NCI-H1417 treated with DMSO at 0.1 percent for 48 hours (cell line): ENCODE measurements at regions not wholly inside any gene's neighbourhood (a gene's known extent, or its start where the extent isn't known, plus 50 kb on each side); places are given as distances from the start of the nearest gene placed in this dataset.

ENCODE experiments used
- DNase-seq: peaks from one replicate; lab custom pipeline; 2025; lab: John Stamatoyannopoulos, UW

DNA sequence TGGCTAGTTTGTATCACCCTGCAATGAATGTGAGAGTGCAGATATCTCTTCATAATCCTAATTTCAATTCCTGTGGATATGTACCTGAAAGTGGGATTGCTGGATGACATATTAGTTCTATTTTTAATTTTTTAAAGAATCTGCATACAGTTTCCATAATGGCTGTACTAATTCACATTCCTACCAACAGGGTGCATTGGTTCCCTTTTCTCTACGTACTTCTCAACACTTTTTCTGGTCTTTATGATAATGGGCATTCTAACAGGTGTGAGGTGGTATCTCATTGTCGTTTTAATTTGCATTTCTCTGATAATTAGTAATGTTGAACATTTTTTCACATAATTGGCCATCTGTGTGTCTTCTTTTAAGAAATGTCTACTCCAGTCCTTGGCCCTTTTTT lies 927.5 kb downstream of the DTWD2 start:
- DNase-seq = no peak

DNA sequence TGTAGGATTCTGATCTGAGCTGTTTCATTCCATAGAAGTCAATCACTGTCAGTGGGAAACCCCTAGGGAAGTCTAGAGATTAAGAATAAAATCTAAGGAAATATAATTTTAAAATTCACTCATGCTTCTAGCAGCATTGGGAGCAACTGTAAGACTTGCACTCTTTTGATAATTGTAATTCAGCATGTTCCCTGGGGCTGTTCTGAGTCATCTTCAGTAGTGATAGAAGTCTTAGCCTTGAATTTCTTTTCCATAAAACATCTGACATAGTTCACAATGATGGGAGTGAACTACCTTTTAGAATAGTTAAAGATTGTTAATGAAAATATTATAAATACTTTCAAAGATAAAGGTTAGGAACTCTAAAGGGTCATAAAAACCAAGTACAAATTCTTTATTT lies 935.8 kb downstream of the DTWD2 start:
- DNase-seq = no peak

DNA sequence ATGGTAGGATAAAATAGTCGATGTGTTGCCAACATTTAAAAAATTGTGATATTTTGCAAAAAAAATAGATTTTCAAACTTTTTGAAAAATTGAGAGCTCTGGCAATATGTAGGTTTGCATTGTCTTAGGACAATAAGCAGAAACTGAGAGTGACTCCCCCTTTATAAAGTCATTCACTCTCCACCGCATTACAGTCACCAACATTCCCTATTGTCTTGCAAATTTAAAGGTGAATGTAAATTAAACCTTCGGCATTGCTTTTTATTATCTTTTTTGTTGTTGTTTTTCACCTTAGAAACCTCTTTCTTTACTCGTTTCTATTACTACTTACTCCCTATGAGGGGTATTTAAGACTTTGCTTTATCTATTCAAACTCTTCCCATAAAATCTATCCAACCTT lies 944.2 kb downstream of the DTWD2 start:
- DNase-seq = no peak

DNA sequence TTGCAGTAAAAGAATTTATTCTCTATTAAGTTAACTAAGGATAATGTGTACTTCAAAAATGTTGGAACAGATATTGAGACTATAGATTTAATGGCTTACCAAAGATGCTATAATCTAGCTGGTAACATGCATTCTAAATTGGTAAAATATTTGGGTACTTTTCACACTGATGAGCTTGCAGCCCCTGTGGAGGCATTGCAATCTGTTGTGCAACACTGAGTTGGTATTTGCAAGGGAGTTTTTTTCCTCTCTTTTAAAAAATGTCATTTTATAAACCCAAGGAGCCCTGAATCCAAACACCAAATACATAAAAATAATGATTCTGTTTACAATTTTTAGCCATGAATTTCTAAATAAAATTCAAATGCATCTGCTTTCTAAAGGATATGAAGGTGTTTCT lies 944.8 kb downstream of the DTWD2 start:
- no peak for DNase-seq

DNA sequence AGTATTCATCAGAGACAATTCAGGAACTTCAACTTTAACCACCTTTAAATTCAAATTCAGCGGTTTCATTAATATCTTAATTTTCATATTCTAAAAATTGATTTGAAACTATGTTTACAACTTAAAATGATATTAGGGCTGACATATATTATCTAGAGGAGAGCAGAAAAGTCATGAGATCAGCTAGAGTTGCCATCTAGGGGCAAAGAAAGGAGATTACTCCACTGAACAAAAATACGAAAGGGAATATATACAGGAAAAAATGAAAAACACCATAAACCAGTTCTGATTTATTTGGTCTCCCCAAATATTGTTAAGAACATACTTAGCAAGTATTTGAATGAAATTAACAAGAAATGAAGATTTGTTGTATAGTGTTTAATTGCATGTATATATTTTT lies 946.3 kb downstream of the DTWD2 start:
- DNase-seq = no peak

DNA sequence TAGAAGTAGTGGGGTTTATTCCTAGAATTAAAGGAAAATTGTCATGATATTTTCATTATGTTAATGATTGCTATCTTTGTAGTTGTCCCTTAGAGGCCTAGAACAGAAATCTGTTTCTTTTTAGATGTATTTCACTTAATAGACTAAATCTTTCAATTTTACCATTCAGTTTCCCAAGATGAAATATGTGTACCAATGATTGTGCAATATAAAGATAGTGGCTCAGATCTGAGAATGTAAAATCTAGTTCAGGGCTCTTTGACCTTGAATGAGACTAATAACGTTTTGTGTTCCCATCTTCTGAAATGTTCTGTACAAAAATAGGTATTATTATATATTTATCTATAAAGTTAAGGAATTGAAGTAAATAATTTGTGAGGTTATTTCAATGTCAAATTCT lies 947.9 kb downstream of the DTWD2 start:
- DNase-seq = no peak

DNA sequence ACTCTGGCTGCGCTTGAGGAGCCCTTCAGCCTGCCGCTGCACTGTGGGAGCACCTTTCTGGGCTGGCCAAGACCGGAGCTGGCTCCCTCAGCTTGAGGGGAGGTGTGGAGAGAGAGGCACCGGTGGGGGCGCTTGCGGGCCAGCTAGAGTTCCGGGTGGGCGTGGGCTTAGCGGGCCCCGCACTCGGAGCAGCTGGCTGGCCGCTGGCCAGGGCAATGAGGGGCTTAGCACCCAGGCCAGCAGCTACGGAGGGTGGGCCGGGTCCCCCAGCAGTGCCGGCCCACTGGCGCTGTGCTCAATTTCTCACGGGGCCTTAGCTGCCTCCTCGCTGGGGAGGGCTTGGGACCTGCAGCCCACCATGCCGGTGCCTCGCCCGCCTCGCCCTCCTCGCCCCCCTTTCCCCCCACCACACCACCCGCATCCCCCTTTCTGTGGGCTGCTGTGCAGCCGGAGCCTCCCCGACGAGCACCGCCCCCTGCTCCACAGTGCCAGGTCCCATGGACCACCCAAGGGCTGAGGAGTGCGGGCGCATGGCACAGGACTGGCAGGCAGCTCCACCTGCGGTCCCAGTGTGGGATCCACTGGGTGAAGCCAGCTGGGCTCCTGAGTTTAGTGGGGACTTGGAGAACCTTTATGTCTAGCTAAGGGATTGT lies 954.5 kb downstream of the DTWD2 start:
- no peak for DNase-seq

DNA sequence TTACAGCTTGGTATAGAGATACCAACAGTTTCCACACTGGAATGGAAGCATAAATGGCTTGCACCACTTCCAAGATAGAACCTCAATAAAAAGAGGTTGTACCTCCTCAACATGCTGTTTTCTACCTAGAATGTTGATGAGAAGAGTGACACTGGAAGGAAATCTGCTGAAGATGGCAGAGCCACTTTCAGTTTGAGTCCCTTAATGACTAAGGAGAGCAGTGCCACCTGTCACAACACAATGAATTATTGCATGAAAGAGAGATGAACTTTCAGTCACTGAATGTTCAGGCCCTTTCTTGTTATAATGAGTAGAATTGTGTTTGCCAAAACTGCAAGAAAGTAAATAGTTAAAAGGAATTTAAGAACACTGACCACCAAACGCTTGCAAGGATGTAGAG lies 958.5 kb downstream of the DTWD2 start:
- no peak for DNase-seq

DNA sequence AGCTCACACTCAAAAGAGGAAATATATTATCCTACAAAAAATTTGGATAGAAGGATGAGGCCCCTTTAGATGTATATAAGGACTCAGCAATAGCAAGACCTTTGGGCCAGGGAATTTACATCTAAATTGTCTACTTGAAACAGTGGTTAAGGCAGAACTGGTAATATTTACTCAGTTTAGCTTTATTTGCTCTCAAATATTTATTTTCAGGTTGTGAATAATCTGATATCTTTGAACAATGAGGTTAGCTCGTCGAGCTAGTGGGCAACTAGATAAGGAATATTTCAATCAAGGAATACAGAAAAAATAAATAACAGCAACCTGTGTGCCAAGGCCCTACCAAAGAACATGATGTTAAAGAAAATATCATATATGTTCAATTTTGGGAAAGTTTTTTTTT lies 966.3 kb downstream of the DTWD2 start:
- DNase-seq = no peak

DNA sequence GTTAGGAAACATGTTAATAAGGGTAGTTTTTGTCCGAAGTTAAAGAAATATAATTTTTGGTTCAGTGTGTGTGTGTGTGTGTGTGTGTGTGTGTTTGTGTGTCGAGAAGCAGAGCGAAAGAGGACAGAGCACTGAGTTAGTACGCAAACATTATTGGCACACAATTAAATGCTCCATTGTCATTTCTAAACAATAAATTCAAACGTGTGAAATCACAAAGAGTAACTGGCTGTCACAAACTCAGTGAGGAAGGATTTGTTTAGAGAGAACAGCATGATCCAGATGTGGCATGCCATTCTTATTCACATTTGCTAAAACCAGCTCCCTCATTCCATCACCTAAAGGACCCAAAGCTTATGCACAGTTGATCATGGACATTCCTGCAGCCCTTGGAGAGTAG lies 970.8 kb downstream of the DTWD2 start:
- no peak for DNase-seq

DNA sequence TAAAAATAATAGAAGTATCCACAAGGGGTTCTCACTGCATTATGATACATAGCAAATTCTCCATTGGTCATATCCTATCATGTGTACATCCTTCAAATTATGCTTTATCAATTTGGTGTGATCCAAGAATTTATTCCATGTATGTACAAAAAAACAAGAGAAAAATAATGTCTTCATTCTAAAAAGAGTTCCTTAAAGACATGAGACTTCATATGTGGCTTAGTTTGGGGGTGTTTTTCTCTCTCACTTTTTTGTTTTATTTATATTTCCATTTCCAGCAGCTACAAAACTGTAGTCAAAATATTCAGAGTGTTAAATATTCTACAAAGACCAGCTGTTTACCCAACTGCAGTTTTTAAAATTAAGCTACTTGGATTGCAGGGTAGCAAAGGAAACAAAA lies 972.0 kb downstream of the DTWD2 start:
- no peak for DNase-seq

DNA sequence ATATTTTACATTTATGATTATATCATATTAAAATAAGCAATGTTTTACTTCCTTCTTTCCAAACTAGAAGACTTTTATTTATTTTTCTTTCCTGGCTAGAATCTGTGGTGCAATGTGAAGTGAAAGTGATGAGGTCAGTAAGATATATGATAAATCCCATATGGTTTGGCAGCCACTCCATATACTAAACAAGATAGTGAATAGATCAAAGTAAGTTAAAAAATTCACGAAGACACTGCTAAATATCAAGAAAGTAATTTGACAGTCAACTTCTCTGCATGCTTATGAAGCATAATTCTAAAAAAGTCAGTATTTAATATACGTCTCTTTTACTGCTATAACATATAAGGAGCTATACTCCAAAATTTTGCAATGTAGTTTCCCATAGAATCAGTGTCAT lies 972.8 kb downstream of the DTWD2 start:
- no peak for DNase-seq

DNA sequence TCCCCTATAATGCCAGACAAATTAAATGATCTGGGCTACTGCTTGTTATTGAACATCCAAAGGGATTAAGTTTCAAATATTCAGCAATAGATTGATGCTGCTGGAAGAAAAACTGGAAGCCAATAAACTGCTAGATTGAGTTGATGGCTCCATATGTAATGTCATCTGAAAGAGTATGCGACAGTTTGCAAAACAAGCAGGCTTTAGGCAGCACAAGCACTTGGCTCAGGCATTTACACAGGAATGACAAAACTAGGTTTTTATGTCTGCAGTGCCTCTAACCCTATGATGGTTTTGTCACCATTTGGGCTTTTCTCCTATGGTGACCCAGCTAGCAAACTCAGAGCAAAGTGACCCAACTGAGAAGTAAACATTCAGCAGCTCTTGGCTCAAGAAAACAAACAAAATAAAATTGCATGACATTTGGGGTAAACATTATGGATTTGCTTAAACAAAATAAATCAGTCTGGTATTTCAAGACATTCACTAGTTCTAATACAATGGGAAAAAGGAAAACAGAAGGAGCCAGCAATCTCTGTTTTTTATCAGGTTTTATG lies 978.5 kb downstream of the DTWD2 start:
- no peak for DNase-seq

DNA sequence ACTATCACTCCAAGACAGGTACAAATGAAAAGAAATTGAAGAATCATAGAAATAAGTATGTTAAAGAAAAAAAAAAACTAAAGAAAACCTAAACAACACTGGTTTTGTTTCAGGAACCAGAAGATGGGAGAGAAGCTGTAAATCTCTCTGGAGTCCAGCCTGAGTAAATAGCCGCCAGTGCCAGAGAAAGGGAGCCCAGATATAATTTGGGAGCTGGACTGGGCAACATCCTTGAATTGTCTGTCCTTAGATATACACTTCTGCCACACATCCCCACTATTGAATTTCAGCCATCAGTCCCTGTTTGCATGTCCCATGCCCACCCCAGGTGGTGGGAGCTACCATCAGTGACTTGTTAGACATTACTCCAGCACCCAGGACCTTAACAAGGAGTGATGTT lies 979.6 kb downstream of the DTWD2 start:
- DNase-seq = no peak

DNA sequence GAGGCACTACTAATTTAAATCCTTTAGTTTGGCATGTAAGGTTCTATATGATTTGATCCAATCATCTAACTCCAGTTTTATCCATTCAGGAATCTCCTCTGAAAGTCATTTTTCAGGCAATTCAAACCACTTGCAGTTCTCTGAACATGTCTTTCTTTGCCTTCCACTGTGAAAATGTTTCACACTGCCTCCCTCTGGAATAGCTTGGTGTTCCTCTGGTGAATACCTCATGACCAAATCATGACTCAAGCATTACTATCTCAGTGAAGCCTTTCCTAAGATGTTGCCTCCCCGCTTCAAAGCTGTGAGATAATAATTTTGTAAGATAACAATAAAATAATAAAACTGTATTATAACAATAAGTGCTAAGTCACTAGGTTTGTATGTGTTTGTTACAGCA lies 981.1 kb downstream of the DTWD2 start:
- no peak for DNase-seq

DNA sequence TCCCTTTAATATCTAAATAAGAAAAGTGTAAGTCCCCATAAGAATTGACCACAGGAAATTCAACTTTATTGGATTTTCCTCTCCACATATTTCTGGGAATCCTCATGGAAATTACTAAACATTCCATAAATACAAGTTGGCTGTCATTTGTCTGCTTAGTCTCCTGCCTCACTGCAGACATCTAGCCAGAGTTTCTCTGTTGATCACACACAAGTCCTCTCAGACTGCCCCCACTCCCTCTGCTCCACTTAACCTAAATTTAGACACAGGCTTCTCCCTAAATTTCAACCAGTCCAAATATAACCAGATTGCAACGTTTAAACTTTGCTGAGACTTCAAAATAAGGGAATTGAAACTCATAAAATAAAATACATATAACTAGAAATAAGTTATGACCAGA lies 982.1 kb downstream of the DTWD2 start:
- no peak for DNase-seq

DNA sequence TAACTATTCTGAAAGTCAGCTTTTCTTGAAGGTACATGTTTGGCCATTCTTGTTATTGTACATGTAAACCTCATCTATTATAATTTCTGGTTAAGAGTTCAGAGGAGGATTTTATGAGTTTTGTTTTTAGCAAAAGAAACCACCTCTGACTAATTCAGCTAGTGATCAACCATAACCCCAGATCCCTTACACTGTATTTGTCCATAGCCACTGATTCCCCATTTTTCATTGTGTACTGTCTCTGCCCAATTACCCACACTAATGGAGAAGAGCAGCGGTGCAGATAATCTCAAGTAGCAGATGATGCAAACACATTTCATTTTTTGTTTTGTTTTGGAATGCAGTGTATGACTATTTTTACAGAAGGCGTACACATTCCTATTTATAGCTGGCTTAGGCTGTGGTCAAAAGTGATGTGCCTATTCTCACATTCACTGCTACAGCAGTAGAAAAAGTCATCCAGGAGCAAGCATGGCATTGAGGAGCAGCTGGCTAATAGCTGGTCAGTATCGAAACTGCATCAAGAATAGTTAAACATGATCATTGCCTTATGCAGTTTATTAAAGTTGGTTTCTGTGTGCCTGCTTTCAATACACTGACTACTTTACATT lies 988.3 kb downstream of the DTWD2 start:
- DNase-seq = no peak

DNA sequence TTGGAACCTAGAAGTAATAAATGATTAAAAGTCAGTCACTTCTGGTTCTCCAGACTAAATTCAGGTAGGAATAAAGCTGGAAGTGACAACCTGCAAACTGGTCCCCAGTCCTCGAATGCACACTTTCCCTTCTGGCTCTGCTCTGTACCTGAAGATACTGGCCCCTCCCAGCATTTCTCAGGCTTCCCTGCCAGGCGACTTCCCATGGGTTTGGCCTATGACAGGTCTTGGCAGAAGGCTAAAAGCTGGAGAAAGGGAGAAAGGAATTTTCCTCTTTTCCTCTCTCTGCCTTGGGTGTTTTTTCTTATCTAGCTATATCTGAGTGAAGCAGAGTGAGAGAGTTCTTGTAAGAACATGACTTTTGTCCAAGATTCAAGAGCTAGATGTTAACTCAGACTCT lies 1005.7 kb downstream of the DTWD2 start:
- DNase-seq = no peak

DNA sequence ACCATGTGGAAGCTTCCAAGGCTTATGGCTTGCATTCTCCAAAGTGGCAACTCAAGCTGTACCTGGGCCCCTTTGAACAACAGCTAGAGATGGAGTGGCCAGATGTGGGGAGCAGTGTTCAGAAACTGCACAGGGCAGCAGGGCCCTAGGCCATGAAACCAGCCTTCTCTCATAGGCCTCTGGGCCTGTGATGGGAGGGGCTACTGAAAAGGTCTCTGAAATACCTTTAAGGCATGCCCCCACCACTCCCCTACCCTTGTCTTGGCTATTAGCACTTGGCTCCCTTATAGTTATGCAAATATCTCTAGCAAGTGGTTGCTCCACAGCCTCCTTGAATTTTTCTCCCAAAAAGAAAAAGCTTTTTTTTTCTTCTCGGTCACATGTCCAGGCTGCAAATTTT lies 1014.6 kb downstream of the DTWD2 start:
- DNase-seq = no peak

DNA sequence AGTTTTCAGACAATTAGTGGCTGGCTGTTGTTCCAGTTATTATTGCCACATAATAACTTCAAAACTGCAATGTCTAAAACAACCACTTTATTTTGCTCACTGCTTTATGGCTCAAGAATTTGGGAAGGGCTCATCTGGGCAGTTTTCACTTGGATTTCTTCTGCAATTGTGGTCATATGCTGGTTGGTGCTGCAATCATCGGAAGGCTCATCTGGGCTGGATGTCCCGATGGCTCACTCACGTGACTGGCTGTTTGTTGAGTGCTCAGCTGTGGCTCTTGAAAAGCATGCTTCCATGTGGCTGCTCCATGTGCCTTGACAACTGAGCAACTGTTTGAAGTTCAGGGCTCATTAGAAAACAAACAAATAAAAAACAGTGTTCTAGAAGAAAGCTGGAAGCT lies 1032.5 kb downstream of the DTWD2 start:
- no peak for DNase-seq

DNA sequence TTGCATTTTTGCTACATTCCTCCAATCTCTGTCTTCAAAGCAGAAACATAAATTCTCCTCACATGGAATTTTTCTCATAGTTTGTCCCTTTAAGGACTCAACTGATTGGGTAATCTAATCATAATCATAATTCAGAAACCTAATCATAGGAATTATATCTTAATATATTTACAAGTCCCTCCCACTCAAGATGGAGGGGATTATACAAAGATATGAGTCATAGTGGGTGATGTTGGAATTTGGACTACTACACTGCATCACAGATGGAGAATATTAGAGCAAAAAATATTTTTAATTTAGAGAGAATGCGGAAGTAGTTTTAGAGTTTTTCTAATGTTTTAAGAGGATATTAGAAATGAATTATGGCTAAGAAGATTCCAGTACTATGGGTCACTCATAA lies 1034.0 kb downstream of the DTWD2 start:
- DNase-seq = no peak

DNA sequence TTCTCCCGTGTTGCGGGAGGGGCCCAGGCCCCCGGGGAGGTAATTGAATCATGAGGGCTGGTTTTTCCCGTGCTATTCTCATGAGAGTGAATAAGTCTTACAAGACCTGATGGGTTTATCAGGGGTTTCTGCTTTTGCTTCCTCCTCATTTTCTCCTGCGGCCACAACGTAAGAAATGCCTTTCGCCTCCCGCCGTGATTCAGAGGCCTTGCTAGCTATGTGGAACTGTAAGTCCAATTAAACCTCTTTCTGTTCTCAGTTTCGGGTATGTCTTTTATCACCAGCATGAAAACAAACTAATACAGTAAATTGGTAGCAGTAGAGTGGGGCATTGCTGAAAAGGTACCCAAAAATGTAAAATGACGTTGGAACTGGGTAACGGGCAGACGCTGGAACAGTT lies 1035.1 kb downstream of the DTWD2 start:
- no peak for DNase-seq

DNA sequence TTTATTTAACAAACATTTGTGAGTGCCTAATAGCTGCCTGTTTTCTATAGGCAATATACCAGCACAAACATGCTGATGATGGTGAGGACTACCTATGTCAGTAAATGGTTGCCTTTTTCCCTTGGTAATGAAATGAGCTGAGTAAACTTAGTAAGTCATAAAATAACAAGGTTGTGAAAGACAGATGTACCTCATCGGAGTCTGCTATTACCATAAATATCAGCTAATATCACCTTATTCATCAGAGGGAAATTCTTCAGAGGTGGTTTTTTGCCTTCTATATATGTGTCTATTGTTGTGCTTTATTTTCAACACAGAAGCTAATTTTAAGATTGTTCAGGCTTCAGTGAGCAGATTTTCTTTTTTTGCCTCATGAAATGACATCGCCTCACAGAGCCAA lies 1040.5 kb downstream of the DTWD2 start:
- no peak for DNase-seq

DNA sequence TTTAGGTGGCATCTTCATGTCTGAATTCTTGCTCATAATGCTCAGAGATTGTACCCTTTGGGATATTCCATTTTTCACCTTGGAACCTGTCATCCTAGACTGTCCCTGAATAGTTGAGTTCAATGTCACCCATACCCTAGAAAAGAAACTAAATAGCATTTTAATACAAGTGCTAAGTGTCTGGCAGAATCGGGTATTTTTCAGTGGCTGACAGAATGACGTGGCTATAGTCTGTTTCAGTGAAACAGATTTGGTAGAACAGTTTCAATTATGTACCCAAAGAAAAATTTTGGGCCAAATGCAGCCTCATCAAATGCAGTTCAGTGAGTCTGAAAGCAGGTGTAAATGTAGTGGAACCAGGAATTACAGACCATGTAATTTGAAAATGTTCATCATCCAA lies 1041.2 kb downstream of the DTWD2 start:
- no peak for DNase-seq
